Renal cortical epithelial cell (primary cell): ENCODE measurements at regions not wholly inside any gene's neighbourhood (a gene's known extent, or its start where the extent isn't known, plus 50 kb on each side); places are given as distances from the start of the nearest gene placed in this dataset.

Source experiments
- DNase-seq: peaks from one replicate; pipeline ENCODE4 v3.0.0-alpha.2; 2011; ENCODE audit warnings: low read depth

- DNase-seq, result no peak
Measured at GRCh38 chr5:165781738-165782137, 2276.3 kb downstream of the MAT2B start.

- no peak for DNase-seq
Measured at GRCh38 chr5:165783024-165783423, 2277.6 kb downstream of the MAT2B start.

DNA sequence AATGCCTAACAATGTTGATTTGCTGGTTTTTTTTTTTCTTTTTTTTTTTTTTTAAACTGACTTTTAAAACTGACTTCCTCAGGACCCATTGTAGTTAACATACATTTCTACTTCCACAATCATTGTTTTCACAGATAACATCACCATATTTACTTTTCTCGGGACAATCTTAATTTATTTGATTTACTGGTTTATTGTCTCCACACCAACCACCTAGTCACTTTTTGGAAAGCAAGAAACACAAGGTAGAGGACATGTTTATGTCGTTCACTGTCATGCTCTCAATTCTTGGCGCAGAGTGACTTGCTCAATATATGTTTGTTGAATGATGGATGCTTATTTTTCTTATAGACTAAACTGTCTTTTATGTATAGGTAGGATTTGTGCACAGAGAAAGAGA is 2280.7 kb downstream of the MAT2B start:
- no peak for DNase-seq

GRCh38 chr5:165795073-165795472 is 2289.7 kb downstream of the MAT2B start:
- no peak for DNase-seq

DNA sequence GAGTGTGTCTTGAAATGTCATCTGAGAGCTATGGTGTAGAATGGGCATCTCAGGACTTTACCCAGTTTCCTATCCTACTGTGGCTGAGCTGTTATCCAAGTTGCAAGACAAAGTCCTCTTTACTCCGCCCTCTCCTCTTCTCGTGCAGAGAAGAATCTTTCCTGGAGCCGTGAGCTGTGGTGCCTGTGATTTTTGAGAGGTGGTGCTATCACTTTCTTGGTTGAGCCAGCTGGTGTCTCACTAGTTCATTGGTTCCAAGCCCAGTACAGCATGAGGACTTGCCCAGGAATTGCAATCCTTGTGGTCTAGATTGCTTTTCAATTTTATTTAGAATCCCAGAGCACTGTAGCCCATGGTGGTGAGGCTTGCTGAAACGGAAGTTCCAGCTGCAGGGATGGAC is 2300.3 kb downstream of the MAT2B start:
- no peak for DNase-seq

- no peak for DNase-seq
Measured at GRCh38 chr5:165808335-165808734, 2302.9 kb downstream of the MAT2B start.

- DNase-seq, result no peak
Measured at GRCh38 chr5:165809914-165810313, 2304.5 kb downstream of the MAT2B start.

DNA sequence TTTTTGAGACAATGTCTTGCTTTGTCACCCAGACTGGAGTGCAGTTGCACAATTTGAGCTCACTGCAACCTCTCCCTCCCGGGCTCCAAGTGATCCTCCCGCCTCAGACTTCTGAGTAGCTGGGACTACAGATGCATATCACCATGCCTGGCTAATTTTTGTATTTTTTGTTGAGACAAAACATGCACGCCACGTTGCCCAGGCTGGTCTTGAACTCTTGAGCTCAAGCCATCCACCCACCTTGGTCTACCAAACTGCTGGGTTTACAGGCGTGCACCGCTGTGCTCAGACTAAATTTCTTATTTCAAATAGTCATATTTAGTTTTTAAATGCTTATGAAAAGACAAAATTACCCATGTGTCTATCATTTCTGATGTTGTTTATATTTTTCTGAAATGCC is 2324.1 kb downstream of the MAT2B start:
- DNase-seq, result no peak

- DNase-seq, result no peak
Measured at GRCh38 chr5:165834891-165835290, 2329.5 kb downstream of the MAT2B start.

DNA sequence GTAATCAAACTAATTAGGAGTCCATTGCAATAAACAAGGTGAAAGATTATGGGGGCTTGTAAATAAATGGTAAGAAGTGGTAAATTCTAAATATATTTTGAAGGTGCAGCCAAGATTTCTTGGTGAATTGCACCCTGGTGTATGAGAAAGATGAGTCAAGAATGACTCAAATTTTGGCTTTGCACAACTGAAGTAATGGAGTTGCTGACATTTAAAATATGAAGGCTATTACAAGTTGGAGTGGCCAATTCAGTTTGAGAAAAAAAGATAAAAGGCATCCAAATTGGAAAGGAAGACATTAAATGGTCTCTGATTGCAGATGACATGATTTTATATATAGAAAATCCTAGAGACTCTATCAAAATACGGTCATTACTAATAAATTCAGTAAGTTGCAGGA is 2330.6 kb downstream of the MAT2B start:
- DNase-seq, result no peak

DNA sequence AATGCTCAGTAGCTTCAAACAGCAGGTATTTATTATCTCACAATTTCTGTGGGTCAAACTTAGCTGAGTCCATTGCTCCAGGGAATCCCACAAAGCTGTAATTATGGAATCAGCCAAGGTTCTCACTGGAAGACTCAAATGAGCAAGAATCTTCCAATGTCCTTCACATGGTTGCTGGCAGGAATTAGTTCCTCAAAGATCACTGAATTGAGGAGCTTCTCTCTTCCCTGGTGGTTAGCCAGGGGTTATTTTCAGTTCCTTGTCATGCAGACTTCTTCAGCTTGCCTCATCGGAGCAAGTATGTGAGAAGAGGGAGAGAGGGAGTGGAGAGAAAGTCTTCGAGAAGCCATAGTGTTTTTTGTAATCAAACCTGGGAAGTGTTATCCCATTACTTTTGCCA is 2331.9 kb downstream of the MAT2B start:
- DNase-seq, result no peak

GRCh38 chr5:165844571-165844970 is 2339.2 kb downstream of the MAT2B start:
- no peak for DNase-seq

DNA sequence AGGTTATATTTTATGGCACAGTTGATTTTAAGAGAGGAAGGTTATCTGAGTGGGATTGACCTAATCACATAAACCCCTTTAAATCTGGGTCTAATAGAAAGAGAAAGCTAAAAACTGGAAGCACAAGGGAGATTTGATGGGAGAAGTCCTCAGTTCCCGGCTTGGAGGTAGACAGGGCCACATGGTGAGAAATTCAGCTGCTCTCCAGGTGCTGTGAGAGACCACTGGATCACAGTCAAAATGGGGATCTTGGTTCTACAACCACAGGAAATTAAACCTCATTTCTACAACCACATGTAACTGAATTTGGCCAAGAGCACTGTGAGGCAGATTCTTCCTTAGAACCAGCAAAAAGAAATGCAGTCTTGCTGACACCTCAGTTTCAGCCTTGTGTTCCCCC is 2352.7 kb downstream of the MAT2B start:
- DNase-seq, result no peak

GRCh38 chr5:165859251-165859650 is 2353.8 kb downstream of the MAT2B start:
- no peak for DNase-seq

DNA sequence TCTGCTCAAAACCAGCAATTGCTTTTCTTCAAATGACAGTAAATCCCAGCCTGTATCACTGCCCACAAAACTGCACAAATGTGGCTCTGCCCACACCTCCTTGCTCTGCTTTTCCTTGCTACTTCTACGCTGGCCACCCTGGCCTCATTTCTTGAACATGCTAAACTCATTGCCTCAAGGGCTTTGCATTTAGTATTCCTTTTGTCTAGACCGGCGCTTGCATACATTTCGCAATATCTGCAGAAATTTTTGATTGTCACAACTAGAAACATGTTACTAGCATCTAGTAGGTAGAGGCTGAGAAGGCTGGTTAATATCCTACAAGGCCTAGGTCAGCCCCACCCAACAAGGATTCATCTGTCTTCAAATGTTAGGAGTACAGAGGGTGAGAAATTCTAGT is 2357.8 kb downstream of the MAT2B start:
- no peak for DNase-seq

GRCh38 chr5:165871291-165871690 is 2365.9 kb downstream of the MAT2B start:
- no peak for DNase-seq

DNA sequence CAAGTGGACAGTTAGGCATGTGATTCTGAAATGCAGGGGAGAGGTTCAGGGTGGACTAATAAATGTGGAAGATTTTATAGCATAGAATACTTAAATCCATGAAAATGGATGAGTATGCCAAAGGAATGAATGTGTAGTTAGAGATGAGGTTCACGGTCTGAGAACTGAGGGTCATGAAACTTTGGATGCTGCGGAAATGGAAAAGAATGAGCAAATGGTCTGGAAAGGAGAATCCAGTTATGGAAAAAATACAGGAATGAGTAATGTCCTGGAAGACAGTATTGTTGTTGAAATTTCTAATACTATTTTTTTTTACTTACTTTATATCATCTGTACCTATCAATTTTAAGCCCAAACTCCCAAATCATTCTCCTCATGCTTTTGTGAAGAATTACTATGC is 2369.4 kb downstream of the MAT2B start:
- DNase-seq, result no peak

GRCh38 chr5:165876538-165876937 is 2371.1 kb downstream of the MAT2B start:
- no peak for DNase-seq

GRCh38 chr5:165877475-165877874 is 2372.1 kb downstream of the MAT2B start:
- no peak for DNase-seq

GRCh38 chr5:165881259-165881658 is 2375.8 kb downstream of the MAT2B start:
- no peak for DNase-seq

GRCh38 chr5:165882099-165882498 is 2376.7 kb downstream of the MAT2B start:
- no peak for DNase-seq

DNA sequence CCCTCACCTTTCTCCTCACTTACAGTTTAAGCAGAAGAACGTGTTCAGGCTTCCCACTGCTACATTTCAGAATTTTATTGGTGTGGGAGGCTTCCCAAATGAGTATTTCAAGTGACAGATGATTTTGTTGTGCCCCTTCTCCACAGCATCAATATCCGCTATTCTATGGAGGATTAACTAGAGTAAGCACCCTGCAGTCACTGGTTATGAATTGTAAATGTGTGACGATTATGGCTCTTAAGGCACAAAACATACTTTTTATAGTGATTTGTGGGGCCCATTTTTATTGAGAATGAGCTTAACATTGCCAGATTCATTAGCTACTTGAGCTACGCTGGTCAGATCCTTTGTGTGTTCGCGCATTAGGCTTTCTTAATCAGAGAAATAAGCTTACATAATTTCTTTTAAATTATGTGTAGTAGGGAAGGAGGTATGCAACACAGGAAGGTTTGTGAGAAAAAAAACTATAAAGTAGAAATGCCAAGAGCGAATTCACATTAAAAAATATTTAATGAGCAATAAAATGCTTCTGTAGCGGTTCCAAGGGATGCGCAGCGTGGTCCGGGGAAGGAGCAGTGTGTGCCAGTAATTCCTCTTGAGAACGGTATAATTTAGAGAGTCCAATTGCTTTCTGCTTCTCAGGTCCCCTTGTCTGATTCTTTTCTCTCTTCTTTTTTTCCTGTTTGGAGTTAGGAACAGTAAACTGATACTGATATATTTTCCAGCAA is 2380.4 kb downstream of the MAT2B start:
- no peak for DNase-seq

- no peak for DNase-seq
Measured at GRCh38 chr5:165887147-165887546, 2381.7 kb downstream of the MAT2B start.

- DNase-seq, result no peak
Measured at GRCh38 chr5:165892383-165892782, 2387.0 kb downstream of the MAT2B start.
